WTC11 (cell line): ENCODE measurements at regions not wholly inside any gene's neighbourhood (a gene's known extent, or its start where the extent isn't known, plus 50 kb on each side); places are given as distances from the start of the nearest gene placed in this dataset.

Source experiments
- CTCF ChIP-seq: fragments of 200-600 bp; IDR thresholded peaks from 2 replicates; pipeline ENCODE4 v1.8.0; 2022; ENCODE audit warnings: antibody characterized with exemption
- ESRRA ChIP-seq: sonication (generic); formaldehyde crosslinking; IDR thresholded peaks from 2 replicates; pipeline ENCODE4 v1.8.1; 2022; ENCODE audit warnings: mild to moderate bottlenecking, missing genetic modification reagents, borderline replicate concordance
- FOXK1 ChIP-seq: sonication (generic); formaldehyde crosslinking; IDR thresholded peaks from 2 replicates; pipeline ENCODE4 v1.8.0; 2022; ENCODE audit warnings: mild to moderate bottlenecking, moderate library complexity, missing genetic modification reagents
- NR1H2 ChIP-seq: sonication (generic); formaldehyde crosslinking; IDR thresholded peaks from 2 replicates; pipeline ENCODE4 v1.9.0; 2021; ENCODE audit warnings: mild to moderate bottlenecking, moderate library complexity, missing genetic modification reagents
- ZNF263 ChIP-seq: sonication (generic); formaldehyde crosslinking; IDR thresholded peaks from 2 replicates; pipeline ENCODE4 v1.8.1; 2022; ENCODE audit warnings: low read depth, mild to moderate bottlenecking, moderate library complexity, missing genetic modification reagents
- TF ChIP-seq, protein P1 (sequence below): sonication (generic); formaldehyde crosslinking; IDR thresholded peaks from 2 replicates; pipeline ENCODE4 v1.8.1; 2023; ENCODE audit warnings: mild to moderate bottlenecking, missing genetic modification reagents
- TF ChIP-seq, protein P2 (sequence below): sonication (generic); formaldehyde crosslinking; IDR thresholded peaks from 2 replicates; pipeline ENCODE4 v1.8.1; 2023; ENCODE audit warnings: mild to moderate bottlenecking, missing genetic modification reagents, moderate library complexity
- TF ChIP-seq, protein P3 (sequence below): sonication (generic); formaldehyde crosslinking; IDR thresholded peaks from 2 replicates; pipeline ENCODE4 v1.8.0; 2022; ENCODE audit warnings: mild to moderate bottlenecking, missing genetic modification reagents

GRCh38 chr2:122754561-122754960, 999.1 kb downstream of the TSN start:
- TF ChIP-seq CTCF (no peak), ZNF263 (CRISPR knock-in tag) (no peak), NR1H2 (CRISPR knock-in tag) (no peak), ESRRA (CRISPR knock-in tag) (no peak), FOXK1 (CRISPR knock-in tag) (no peak)
- TF ChIP-seq, protein P1, sequence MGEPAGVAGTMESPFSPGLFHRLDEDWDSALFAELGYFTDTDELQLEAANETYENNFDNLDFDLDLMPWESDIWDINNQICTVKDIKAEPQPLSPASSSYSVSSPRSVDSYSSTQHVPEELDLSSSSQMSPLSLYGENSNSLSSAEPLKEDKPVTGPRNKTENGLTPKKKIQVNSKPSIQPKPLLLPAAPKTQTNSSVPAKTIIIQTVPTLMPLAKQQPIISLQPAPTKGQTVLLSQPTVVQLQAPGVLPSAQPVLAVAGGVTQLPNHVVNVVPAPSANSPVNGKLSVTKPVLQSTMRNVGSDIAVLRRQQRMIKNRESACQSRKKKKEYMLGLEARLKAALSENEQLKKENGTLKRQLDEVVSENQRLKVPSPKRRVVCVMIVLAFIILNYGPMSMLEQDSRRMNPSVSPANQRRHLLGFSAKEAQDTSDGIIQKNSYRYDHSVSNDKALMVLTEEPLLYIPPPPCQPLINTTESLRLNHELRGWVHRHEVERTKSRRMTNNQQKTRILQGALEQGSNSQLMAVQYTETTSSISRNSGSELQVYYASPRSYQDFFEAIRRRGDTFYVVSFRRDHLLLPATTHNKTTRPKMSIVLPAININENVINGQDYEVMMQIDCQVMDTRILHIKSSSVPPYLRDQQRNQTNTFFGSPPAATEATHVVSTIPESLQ: no peak
- TF ChIP-seq, protein P2, sequence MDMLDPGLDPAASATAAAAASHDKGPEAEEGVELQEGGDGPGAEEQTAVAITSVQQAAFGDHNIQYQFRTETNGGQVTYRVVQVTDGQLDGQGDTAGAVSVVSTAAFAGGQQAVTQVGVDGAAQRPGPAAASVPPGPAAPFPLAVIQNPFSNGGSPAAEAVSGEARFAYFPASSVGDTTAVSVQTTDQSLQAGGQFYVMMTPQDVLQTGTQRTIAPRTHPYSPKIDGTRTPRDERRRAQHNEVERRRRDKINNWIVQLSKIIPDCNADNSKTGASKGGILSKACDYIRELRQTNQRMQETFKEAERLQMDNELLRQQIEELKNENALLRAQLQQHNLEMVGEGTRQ: no peak
- TF ChIP-seq, protein P3, sequence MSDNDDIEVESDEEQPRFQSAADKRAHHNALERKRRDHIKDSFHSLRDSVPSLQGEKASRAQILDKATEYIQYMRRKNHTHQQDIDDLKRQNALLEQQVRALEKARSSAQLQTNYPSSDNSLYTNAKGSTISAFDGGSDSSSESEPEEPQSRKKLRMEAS (CRISPR knock-in tag): no peak
